Neuronal stem cell (in vitro differentiated cells): ENCODE measurements at regions not wholly inside any gene's neighbourhood (a gene's known extent, or its start where the extent isn't known, plus 50 kb on each side); places are given as distances from the start of the nearest gene placed in this dataset.

ENCODE experiments used
- DNase-seq: peaks from one replicate; pipeline ENCODE4 v3.0.0-alpha.2; 2013; ENCODE audit warnings: low spot score
- H2AFZ ChIP-seq: one replicate; pipeline ENCODE4 v1.6.1; 2013; ENCODE audit warnings: mild to moderate bottlenecking, low read length, inconsistent platforms
- H2AK5ac ChIP-seq: 2 replicates; pipeline ENCODE4 v1.6.1; 2013; ENCODE audit warnings: low read depth, mild to moderate bottlenecking, inconsistent platforms, low read length, moderate library complexity, mixed read lengths
- H2BK120ac ChIP-seq: 2 replicates; pipeline ENCODE4 v1.6.1; 2013; ENCODE audit warnings: low read depth, mild to moderate bottlenecking, inconsistent platforms, low read length, moderate library complexity, mixed read lengths
- H2BK12ac ChIP-seq: one replicate; pipeline ENCODE4 v1.6.1; 2013; ENCODE audit warnings: low read length, inconsistent platforms
- H2BK15ac ChIP-seq: 2 replicates; pipeline ENCODE4 v1.6.1; 2013; ENCODE audit warnings: mild to moderate bottlenecking, low read length, inconsistent platforms, mixed read lengths
- H2BK5ac ChIP-seq: one replicate; pipeline ENCODE4 v1.6.1; 2013; ENCODE audit warnings: inconsistent platforms, mild to moderate bottlenecking, low read length, moderate library complexity
- H3K14ac ChIP-seq: one replicate; pipeline ENCODE4 v1.6.1; 2013; ENCODE audit warnings: low read length, inconsistent platforms
- H3K18ac ChIP-seq: 2 replicates; pipeline ENCODE4 v1.6.1; 2013; ENCODE audit warnings: low read length, inconsistent platforms
- H3K23ac ChIP-seq: 2 replicates; pipeline ENCODE4 v1.6.1; 2013; ENCODE audit warnings: low read depth, mild to moderate bottlenecking, mixed read lengths, low read length, inconsistent platforms; ENCODE audit not compliant: poor library complexity
- H3K27ac ChIP-seq: replicated peaks from 3 replicates; pipeline ENCODE4 v1.5.1; 2013; ENCODE audit warnings: low read length, inconsistent platforms
- H3K27me3 ChIP-seq, 3 experiments: 2 replicates each; pipeline ENCODE4 v1.6.1; 2013; ENCODE audit warnings: low read length in 3 of 3, mild to moderate bottlenecking in 2 of 3, inconsistent platforms in 1 of 3, low read depth in 1 of 3, mixed read lengths in 1 of 3, moderate library complexity in 1 of 3; ENCODE audit not compliant: control insufficient read depth in 3 of 3, insufficient read depth in 3 of 3
- H3K36me3 ChIP-seq, 2 donors: replicated peaks in 1 of 2; 2 replicates each; pipeline ENCODE4 v1.6.1; 2013; ENCODE audit warnings: low read length in 2 of 2; ENCODE audit not compliant: control insufficient read depth in 2 of 2, insufficient read depth in 2 of 2
- H3K4ac ChIP-seq: 2 replicates; pipeline ENCODE4 v1.6.1; 2013; ENCODE audit warnings: inconsistent platforms, mild to moderate bottlenecking, low read length, moderate library complexity
- H3K4me1 ChIP-seq, 2 donors: 1 replicate in 1 of 2; 2 replicates in 1 of 2; pipeline ENCODE4 v1.6.1; 2013; ENCODE audit warnings: low read length in 2 of 2, low read depth in 1 of 2; ENCODE audit not compliant: control insufficient read depth in 2 of 2, insufficient read depth in 1 of 2
- H3K4me2 ChIP-seq: one replicate; pipeline ENCODE4 v1.6.1; 2013; ENCODE audit warnings: mild to moderate bottlenecking, low read length, inconsistent platforms; ENCODE audit not compliant: insufficient read depth, poor library complexity, severe bottlenecking
- H3K4me3 ChIP-seq, 2 donors: 2 replicates each; pipeline ENCODE4 v1.5.1; 2013; ENCODE audit warnings: low read length in 2 of 2, mild to moderate bottlenecking in 2 of 2, inconsistent platforms in 1 of 2, moderate library complexity in 1 of 2
- H3K79me1 ChIP-seq: one replicate; pipeline ENCODE4 v1.6.1; 2013; ENCODE audit warnings: low read depth, mild to moderate bottlenecking, inconsistent platforms, low read length, moderate library complexity
- H3K9ac ChIP-seq: one replicate; pipeline ENCODE4 v1.6.1; 2013; ENCODE audit warnings: mild to moderate bottlenecking, low read depth, low read length, inconsistent platforms; ENCODE audit not compliant: poor library complexity
- H3K9me3 ChIP-seq, 2 donors: replicated peaks in 1 of 2; 2 replicates each; pipeline versions ENCODE3 to v1.6.1; 2013; ENCODE audit warnings: low read length in 2 of 2, mild to moderate bottlenecking in 2 of 2, inconsistent platforms in 1 of 2, low read depth in 1 of 2, mixed read lengths in 1 of 2, moderate library complexity in 1 of 2; ENCODE audit not compliant: control insufficient read depth in 2 of 2, insufficient read depth in 1 of 2
- H4K8ac ChIP-seq: one replicate; pipeline ENCODE4 v1.6.1; 2013; ENCODE audit warnings: low read depth, mild to moderate bottlenecking, inconsistent platforms, low read length, moderate library complexity
- H4K91ac ChIP-seq: one replicate; pipeline ENCODE4 v1.6.1; 2013; ENCODE audit warnings: low read length, low read depth, mild to moderate bottlenecking, inconsistent platforms; ENCODE audit not compliant: poor library complexity
- WGBS, 2 donors: extraction: QIAGEN DNeasy Blood & Tissue Kit; methylation state at CpG; one replicate each; pipeline ENCODE4 v1.1.7; 2013; ENCODE audit warnings: missing lambda C conversion rate in 2 of 2, mixed read lengths in 1 of 2; ENCODE audit not compliant: insufficient read length in 2 of 2, insufficient replicate concordance in 1 of 2; ENCODE audit errors: extremely low coverage in 2 of 2; 5-methylcytosine and 5-hydroxymethylcytosine counted together

GRCh38 chr2:16247326-16248122, 307.2 kb downstream of the MYCN start:
- H3K27ac ChIP-seq, result no peak overlapping the region
- no peak overlapping the region for H3K23ac ChIP-seq
- H2AFZ ChIP-seq, result no peak overlapping the region
- H3K4me2 ChIP-seq, result no peak overlapping the region
- H3K27me3 ChIP-seq, result no peaks in the 10 kb centered on the region
- no peak for DNase-seq
- peaks cover 10 to 15% of the 10 kb centered on the region in 2 donors for H3K4me1 ChIP-seq
- WGBS, 2 donors, result no CpG with 5 or more reads among the region's 5 CpGs
- H2AK5ac ChIP-seq, result peak overlapping the region; percentile 16
- no peak overlapping the region for H2BK15ac ChIP-seq
- H3K14ac ChIP-seq, result no peak overlapping the region
- H3K9me3 ChIP-seq, result peaks cover 0 to 2% of the 10 kb centered on the region in 2 donors
- no peak overlapping the region for H3K4ac ChIP-seq
- no peak overlapping the region for H4K91ac ChIP-seq
- H2BK5ac ChIP-seq, result no peak overlapping the region
- H2BK120ac ChIP-seq, result no peak overlapping the region
- peak overlapping the region in 1 of 2 donors; percentile 20 for H3K4me3 ChIP-seq
- no peak overlapping the region for H3K18ac ChIP-seq
- no peaks in the 10 kb centered on the region for H3K79me1 ChIP-seq
- no peaks in the 10 kb centered on the region for H3K36me3 ChIP-seq
- no peak overlapping the region for H3K9ac ChIP-seq
- no peak overlapping the region for H4K8ac ChIP-seq
- no peak overlapping the region for H2BK12ac ChIP-seq

- Histone ChIP-seq H3K4me1 (peaks cover 10 to 13% of the 10 kb centered on the region in 2 donors), H3K27me3 (no peaks in the 10 kb centered on the region), H3K4me3 (no peak overlapping the region), H2BK120ac (no peak overlapping the region), H4K91ac (no peak overlapping the region), H3K27ac (no peak overlapping the region), H3K14ac (no peak overlapping the region), H3K23ac (no peak overlapping the region), H2BK5ac (no peak overlapping the region), H3K4me2 (no peak overlapping the region), H3K79me1 (no peaks in the 10 kb centered on the region), H2AFZ (no peak overlapping the region), H4K8ac (no peak overlapping the region), H3K18ac (no peak overlapping the region), H2BK12ac (no peak overlapping the region), H3K9ac (no peak overlapping the region), H2AK5ac (no peak overlapping the region), H3K4ac (no peak overlapping the region), H3K9me3 (peaks cover 0 to 2% of the 10 kb centered on the region in 2 donors), H2BK15ac (no peak overlapping the region), H3K36me3 (no peaks in the 10 kb centered on the region)
- no peak for DNase-seq
- no CpG with 5 or more reads among the region's 7 CpGs for WGBS, 2 donors
Observed at GRCh38 chr2:16246911-16247310, 306.6 kb downstream of the MYCN start.

GRCh38 chr2:16246281-16246850, 306.0 kb downstream of the MYCN start:
- DNase-seq, result no peak
- H3K4me1 ChIP-seq, result peaks cover 10 to 13% of the 10 kb centered on the region in 2 donors

GRCh38 chr2:16245481-16246054, 305.2 kb downstream of the MYCN start:
- H2BK12ac ChIP-seq, result no peak overlapping the region
- peak overlapping the region; percentile 23 for H2BK15ac ChIP-seq
- peaks cover 10 to 13% of the 10 kb centered on the region in 2 donors for H3K4me1 ChIP-seq
- H3K9ac ChIP-seq, result no peak overlapping the region
- no peaks in the 10 kb centered on the region for H3K36me3 ChIP-seq
- H2AFZ ChIP-seq, result no peak overlapping the region
- no peak overlapping the region for H3K27ac ChIP-seq
- no peak overlapping the region for H3K4me2 ChIP-seq
- H3K79me1 ChIP-seq, result no peaks in the 10 kb centered on the region
- H3K4ac ChIP-seq, result no peak overlapping the region
- no peak overlapping the region for H4K91ac ChIP-seq
- no peak overlapping the region for H4K8ac ChIP-seq
- WGBS, 2 donors, result no CpG with 5 or more reads among the region's 5 CpGs
- H2BK120ac ChIP-seq, result no peak overlapping the region
- H3K27me3 ChIP-seq, result no peaks in the 10 kb centered on the region
- no peak overlapping the region for H2BK5ac ChIP-seq
- H2AK5ac ChIP-seq, result peak overlapping the region; percentile 9
- no peak for DNase-seq
- H3K9me3 ChIP-seq, result peaks cover 0 to 2% of the 10 kb centered on the region in 2 donors
- H3K14ac ChIP-seq, result no peak overlapping the region
- H3K18ac ChIP-seq, result peak overlapping the region; percentile 34
- no peak overlapping the region for H3K4me3 ChIP-seq
- H3K23ac ChIP-seq, result no peak overlapping the region

More at GRCh38 chr2:16246281-16246850, 306.0 kb downstream of the MYCN start:
- Histone ChIP-seq H3K27me3 (no peaks in the 10 kb centered on the region), H3K14ac (no peak overlapping the region), H3K79me1 (no peaks in the 10 kb centered on the region), H3K27ac (no peak overlapping the region), H3K9ac (no peak overlapping the region), H3K4me2 (no peak overlapping the region), H3K36me3 (no peaks in the 10 kb centered on the region), H2BK5ac (no peak overlapping the region), H2BK120ac (no peak overlapping the region), H3K4me3 (no peak overlapping the region), H3K18ac (no peak overlapping the region), H2BK12ac (no peak overlapping the region), H2AK5ac (no peak overlapping the region), H4K91ac (no peak overlapping the region), H3K9me3 (peaks cover 0 to 2% of the 10 kb centered on the region in 2 donors), H3K23ac (no peak overlapping the region), H4K8ac (no peak overlapping the region), H2BK15ac (no peak overlapping the region), H2AFZ (no peak overlapping the region), H3K4ac (no peak overlapping the region)
- no CpG with 5 or more reads among the region's 2 CpGs for WGBS, 2 donors
